PFSK-1 (cell line): ENCODE measurements at regions not wholly inside any gene's neighbourhood (a gene's known extent, or its start where the extent isn't known, plus 50 kb on each side); places are given as distances from the start of the nearest gene placed in this dataset.

Experiments used
- FOXP2 ChIP-seq: optimal IDR thresholded peaks from 2 replicates; pipeline ENCODE3; 2011; ENCODE audit warnings: borderline replicate concordance, control low read depth, inconsistent platforms; ENCODE audit not compliant: insufficient read depth; ENCODE audit errors: extremely low read length, extremely low read depth
- POLR2AphosphoS5 ChIP-seq: IDR thresholded peaks from 2 replicates; pipeline ENCODE4 v1.6.1; 2012; ENCODE audit warnings: low read depth, mild to moderate bottlenecking, control low read depth, low read length, moderate library complexity
- SIN3A ChIP-seq: IDR thresholded peaks from 2 replicates; pipeline ENCODE4 v1.6.1; 2012; ENCODE audit warnings: mild to moderate bottlenecking, low read length, moderate library complexity, borderline replicate concordance; ENCODE audit not compliant: insufficient read depth
- TAF1 ChIP-seq: IDR thresholded peaks from 2 replicates; pipeline ENCODE4 v1.6.1; 2012; ENCODE audit warnings: low read length, control low read depth, borderline replicate concordance; ENCODE audit not compliant: insufficient read depth
- TF ChIP-seq, protein P1 (sequence below), 2 experiments: IDR thresholded peaks; 2 replicates each; pipeline versions ENCODE4 v1.6.1 to v1.8.0; 2011 to 2012; ENCODE audit warnings: low read depth in 2 of 2, low read length in 2 of 2, control low read depth in 1 of 2, inconsistent platforms in 1 of 2, mild to moderate bottlenecking in 1 of 2, moderate library complexity in 1 of 2; ENCODE audit not compliant: insufficient read depth in 1 of 2

DNA sequence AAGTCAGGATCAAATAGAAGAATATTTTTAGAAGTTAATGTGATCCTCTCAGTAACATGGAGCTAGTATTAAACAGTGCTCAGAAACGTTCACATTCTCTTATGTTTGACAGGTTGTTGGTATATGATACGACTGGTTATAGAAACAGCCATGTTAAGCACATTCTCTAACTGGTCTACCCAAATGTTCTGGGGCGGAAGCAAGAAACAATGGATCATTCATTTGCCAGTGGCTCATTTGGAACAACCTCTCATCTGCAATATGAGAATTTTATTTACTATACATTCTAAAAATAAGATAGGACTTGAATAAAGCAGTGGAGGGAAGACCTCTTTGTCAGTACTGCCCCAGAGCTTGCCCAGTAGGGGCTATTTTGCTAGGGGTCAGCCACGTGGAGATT is 167.1 kb upstream of the FAM98A start:
- TF ChIP-seq POLR2AphosphoS5 = no peak
- TF ChIP-seq, protein P1, sequence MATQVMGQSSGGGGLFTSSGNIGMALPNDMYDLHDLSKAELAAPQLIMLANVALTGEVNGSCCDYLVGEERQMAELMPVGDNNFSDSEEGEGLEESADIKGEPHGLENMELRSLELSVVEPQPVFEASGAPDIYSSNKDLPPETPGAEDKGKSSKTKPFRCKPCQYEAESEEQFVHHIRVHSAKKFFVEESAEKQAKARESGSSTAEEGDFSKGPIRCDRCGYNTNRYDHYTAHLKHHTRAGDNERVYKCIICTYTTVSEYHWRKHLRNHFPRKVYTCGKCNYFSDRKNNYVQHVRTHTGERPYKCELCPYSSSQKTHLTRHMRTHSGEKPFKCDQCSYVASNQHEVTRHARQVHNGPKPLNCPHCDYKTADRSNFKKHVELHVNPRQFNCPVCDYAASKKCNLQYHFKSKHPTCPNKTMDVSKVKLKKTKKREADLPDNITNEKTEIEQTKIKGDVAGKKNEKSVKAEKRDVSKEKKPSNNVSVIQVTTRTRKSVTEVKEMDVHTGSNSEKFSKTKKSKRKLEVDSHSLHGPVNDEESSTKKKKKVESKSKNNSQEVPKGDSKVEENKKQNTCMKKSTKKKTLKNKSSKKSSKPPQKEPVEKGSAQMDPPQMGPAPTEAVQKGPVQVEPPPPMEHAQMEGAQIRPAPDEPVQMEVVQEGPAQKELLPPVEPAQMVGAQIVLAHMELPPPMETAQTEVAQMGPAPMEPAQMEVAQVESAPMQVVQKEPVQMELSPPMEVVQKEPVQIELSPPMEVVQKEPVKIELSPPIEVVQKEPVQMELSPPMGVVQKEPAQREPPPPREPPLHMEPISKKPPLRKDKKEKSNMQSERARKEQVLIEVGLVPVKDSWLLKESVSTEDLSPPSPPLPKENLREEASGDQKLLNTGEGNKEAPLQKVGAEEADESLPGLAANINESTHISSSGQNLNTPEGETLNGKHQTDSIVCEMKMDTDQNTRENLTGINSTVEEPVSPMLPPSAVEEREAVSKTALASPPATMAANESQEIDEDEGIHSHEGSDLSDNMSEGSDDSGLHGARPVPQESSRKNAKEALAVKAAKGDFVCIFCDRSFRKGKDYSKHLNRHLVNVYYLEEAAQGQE (IDR thresholded peaks at IDR 0.05; ENCODE audit: insufficient read depth in 1 of 2, low read depth in 2 of 2, low read length in 2 of 2) = no peak
- no peak for TF ChIP-seq SIN3A
- TF ChIP-seq TAF1 = no peak
- TF ChIP-seq FOXP2 = no peak
